HFF-Myc (cell line): ENCODE measurements at regions not wholly inside any gene's neighbourhood (a gene's known extent, or its start where the extent isn't known, plus 50 kb on each side); places are given as distances from the start of the nearest gene placed in this dataset.

Source experiments
- DNase-seq: peaks from one replicate; pipeline ENCODE4 v3.0.0-alpha.2; 2011; ENCODE audit warnings: low read depth; ENCODE audit errors: extremely low read depth
- H3K4me3 ChIP-seq: replicated peaks from 2 replicates; pipeline ENCODE4 v1.5.1; 2011; ENCODE audit warnings: low read depth, mild to moderate bottlenecking, control low read depth, low read length
- TF ChIP-seq, protein P1 (sequence below): IDR thresholded peaks from 2 replicates; pipeline ENCODE4 v1.5.1; 2012; ENCODE audit warnings: mild to moderate bottlenecking, low read depth, low read length, control low read depth; ENCODE audit errors: missing control alignments

DNA sequence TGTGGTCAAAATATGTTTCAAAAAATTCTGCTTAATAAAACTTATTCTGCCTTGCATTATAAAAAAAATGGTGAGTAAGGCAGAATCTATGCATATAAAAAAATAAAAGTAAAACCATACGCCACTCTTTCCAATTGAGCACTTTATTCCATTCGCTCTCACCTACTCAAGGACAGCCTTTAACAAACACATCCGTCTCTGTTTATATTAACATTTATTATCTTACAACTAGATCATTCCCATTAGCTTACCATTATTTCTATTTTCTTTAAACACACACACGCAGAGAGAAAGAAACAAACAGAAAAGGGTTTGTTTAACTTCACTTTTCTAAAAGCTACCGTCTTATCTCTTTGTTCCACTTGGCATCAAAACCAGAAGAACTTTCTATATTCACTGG lies 598.9 kb upstream of the CHRM3 start:
- TF ChIP-seq, protein P1, sequence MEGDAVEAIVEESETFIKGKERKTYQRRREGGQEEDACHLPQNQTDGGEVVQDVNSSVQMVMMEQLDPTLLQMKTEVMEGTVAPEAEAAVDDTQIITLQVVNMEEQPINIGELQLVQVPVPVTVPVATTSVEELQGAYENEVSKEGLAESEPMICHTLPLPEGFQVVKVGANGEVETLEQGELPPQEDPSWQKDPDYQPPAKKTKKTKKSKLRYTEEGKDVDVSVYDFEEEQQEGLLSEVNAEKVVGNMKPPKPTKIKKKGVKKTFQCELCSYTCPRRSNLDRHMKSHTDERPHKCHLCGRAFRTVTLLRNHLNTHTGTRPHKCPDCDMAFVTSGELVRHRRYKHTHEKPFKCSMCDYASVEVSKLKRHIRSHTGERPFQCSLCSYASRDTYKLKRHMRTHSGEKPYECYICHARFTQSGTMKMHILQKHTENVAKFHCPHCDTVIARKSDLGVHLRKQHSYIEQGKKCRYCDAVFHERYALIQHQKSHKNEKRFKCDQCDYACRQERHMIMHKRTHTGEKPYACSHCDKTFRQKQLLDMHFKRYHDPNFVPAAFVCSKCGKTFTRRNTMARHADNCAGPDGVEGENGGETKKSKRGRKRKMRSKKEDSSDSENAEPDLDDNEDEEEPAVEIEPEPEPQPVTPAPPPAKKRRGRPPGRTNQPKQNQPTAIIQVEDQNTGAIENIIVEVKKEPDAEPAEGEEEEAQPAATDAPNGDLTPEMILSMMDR = no peak

DNA sequence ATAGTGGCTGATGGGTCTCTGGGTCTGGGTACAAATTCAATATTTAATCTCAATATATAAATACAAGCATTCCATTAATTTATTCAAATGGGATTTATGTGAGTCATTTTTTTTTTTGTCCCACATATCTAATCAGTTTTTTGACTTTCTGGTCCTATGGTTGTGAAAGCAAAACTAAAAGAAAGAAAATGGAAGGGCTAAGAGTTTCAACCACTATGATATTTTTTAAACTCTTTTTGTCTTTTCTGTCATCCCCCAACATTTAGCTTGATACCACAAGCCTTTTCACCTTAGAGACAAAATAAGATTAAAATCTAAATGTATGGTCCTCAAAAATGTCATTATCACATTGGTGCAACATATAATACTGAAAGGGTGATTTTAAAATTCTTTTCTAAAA lies 602.7 kb upstream of the CHRM3 start:
- TF ChIP-seq, protein P1 = no peak
- DNase-seq = no peak
- H3K4me3 ChIP-seq = no peak overlapping the region

More for the DNA sequence above, 598.9 kb upstream of the CHRM3 start:
- no peak for DNase-seq
- H3K4me3 ChIP-seq = no peak overlapping the region

DNA sequence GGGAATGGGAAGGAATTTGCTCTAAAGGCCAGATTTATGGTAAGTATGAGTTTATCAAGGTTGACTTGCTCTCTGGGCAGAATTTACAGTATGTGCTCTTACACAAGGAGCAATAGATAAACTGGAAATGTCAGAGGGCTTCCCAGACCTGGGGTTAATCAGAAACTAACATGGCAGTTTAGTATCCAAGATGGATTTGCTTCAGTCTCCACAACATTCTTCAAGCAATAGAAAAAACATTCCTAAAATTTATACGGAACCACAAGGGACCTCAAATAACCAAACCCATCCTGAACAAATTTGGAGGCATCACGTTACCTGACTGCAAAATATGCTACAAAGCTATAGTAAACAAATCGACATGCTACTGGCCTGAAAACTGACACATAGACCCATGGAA lies 606.7 kb upstream of the CHRM3 start:
- no peak for DNase-seq
- TF ChIP-seq, protein P1 = no peak
- H3K4me3 ChIP-seq = no peak overlapping the region

DNA sequence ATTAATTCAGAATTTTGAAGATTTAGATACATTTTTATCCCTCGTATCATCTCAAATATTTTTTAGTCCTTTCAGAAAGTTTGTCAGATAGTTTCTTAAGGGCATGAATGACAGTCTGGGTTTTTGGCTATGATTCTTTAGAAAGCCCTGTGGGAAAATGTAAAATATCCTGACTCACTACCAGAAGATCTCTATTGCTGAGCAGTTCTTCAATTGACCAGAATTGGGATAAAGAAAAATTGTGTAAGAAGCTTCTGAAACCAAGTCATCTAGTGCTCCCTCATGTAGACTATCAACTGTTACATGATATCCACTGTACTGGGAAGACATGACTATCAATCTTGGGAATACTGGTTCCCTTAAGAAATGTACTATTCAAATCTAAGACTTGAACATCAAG lies 608.3 kb upstream of the CHRM3 start:
- no peak overlapping the region for H3K4me3 ChIP-seq
- TF ChIP-seq, protein P1 = no peak
- DNase-seq = no peak

DNA sequence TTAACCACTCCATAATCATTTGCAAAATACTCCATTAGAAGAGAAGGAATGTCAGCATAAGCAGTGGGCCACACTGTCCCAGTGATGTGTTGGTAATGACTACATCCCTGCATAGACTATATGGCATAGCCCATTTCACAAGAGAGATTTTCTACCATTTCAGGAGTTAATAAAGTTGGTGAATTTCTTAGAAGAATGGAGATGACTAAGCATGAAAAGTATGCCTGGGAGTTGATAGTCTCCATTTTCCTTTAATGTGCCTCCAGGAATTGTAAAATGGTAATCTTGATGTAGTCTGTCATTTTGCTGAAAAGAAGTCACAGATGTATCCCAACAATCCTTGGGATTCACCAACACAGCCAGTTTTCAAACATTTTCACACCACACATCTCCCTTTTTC lies 608.8 kb upstream of the CHRM3 start:
- TF ChIP-seq, protein P1 = no peak
- DNase-seq = no peak

DNA sequence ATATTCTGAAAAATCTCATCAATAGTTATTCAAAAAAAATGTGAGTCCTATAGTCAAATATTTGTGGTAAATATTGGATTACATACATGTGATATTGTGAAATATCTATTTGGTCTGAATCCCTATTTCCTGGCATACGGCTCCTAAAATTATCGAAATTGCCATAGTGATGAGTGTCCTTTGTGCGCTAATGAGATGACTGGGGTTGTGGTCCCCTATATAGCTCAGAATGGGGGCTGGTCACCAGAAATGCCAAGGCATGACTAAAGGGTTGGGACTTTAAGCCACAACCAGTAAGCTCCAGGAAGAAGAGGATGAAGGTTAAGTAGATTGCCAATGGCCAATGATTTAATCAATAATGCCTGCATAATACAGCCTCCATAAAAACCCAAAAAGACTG lies 610.2 kb upstream of the CHRM3 start:
- TF ChIP-seq, protein P1 = no peak
- DNase-seq = no peak
- no peak overlapping the region for H3K4me3 ChIP-seq

More for the DNA sequence above, 608.8 kb upstream of the CHRM3 start:
- H3K4me3 ChIP-seq = no peak overlapping the region

DNA sequence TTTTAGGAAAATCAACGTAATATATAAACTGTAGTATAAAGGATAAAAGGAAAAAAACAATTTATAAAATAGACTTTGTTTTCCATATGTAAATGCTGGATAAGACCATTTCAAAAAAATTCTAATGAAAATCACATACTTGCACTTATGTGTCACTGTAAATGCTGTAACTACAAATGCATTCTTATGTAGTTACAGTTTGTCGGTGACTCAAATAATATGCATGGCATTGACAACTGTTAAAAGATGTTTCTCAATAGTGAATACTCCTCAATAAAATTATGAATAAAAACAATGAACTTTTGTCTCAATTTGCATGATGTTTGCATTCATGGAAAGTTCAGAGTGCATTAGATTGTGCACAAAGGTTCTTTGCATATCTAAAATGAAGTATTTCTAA lies 614.0 kb upstream of the CHRM3 start:
- TF ChIP-seq, protein P1 = no peak

More for the DNA sequence above, 614.0 kb upstream of the CHRM3 start:
- no peak for DNase-seq
- no peak overlapping the region for H3K4me3 ChIP-seq
